IMR-90 (cell line): ENCODE measurements at regions not wholly inside any gene's neighbourhood (a gene's known extent, or its start where the extent isn't known, plus 50 kb on each side); places are given as distances from the start of the nearest gene placed in this dataset.

Source experiments
- ATAC-seq: fragments of 200-7000 bp; cut with Tn5 transposase; 2 replicates; pipeline ENCODE4 v1.9.1; 2020; ENCODE audit warnings: low read depth, mild to moderate bottlenecking, moderate library complexity
- BruUV-seq: library from RNA; stranded (reverse); fragments of 400-500 nt; replicated peaks from 2 replicates; lab custom pipeline; 2021; lab: Mats Ljungman, UMichigan
- CTCF ChIA-PET: fragments of 300-600 bp; formaldehyde crosslinking; extraction: SDS; loops from one replicate; lab custom pipeline; 2021; ENCODE audit warnings: antibody characterized with exemption; lab: Yijun Ruan, JAX
- POLR2A ChIA-PET: fragments of 300-600 bp; sonication (Branson Sonifier 250); formaldehyde crosslinking; loops from one replicate; lab custom pipeline; 2022; ENCODE audit warnings: antibody characterized with exemption; ENCODE audit not compliant: unreplicated experiment; lab: Charles Lee
- DNase-seq: peaks from one replicate; pipeline ENCODE4 v3.0.0; 2013
- H2AFZ ChIP-seq: replicated peaks from 2 replicates; pipeline ENCODE3; 2013; ENCODE audit warnings: low read length, mild to moderate bottlenecking; ENCODE audit not compliant: poor library complexity
- H2AK5ac ChIP-seq: 2 replicates; pipeline ENCODE4 v1.6.1; 2013; ENCODE audit warnings: low read depth, low read length, inconsistent platforms
- H2AK9ac ChIP-seq: replicated peaks from 2 replicates; pipeline ENCODE3; 2013; ENCODE audit warnings: mild to moderate bottlenecking, low read depth, low read length, moderate library complexity; ENCODE audit not compliant: poor library complexity
- H2BK120ac ChIP-seq: 2 replicates; pipeline ENCODE4 v1.6.1; 2013; ENCODE audit warnings: low read depth, low read length, inconsistent platforms
- H2BK15ac ChIP-seq: 3 replicates; pipeline ENCODE4 v1.6.1; 2013; ENCODE audit warnings: low read depth, low read length, inconsistent platforms
- H2BK20ac ChIP-seq: 2 replicates; pipeline ENCODE4 v1.6.1; 2013; ENCODE audit warnings: low read depth, mild to moderate bottlenecking, inconsistent platforms, low read length, moderate library complexity
- H2BK5ac ChIP-seq: 2 replicates; pipeline ENCODE4 v1.6.1; 2013; ENCODE audit warnings: mild to moderate bottlenecking, low read depth, low read length, inconsistent platforms; ENCODE audit not compliant: poor library complexity, severe bottlenecking
- H3K14ac ChIP-seq: replicated peaks from 2 replicates; pipeline ENCODE4 v1.6.1; 2013; ENCODE audit warnings: low read depth, low read length, inconsistent platforms
- H3K18ac ChIP-seq: 2 replicates; pipeline ENCODE4 v1.6.1; 2013; ENCODE audit warnings: low read depth, low read length, control low read depth
- H3K23ac ChIP-seq: 2 replicates; pipeline ENCODE4 v1.6.1; 2013; ENCODE audit warnings: low read depth, low read length, inconsistent platforms
- H3K27ac ChIP-seq: 2 replicates; pipeline ENCODE4 v1.5.1; 2013; ENCODE audit warnings: mild to moderate bottlenecking, control low read depth, low read length; ENCODE audit not compliant: insufficient read depth
- H3K27me3 ChIP-seq: 2 replicates; pipeline ENCODE4 v1.6.1; 2013; ENCODE audit warnings: low read length; ENCODE audit not compliant: control insufficient read depth, insufficient read depth
- H3K36me3 ChIP-seq: 2 replicates; pipeline ENCODE4 v1.6.1; 2013; ENCODE audit warnings: low read length, mixed read lengths; ENCODE audit not compliant: control insufficient read depth, insufficient read depth
- H3K4ac ChIP-seq: 2 replicates; pipeline ENCODE4 v1.6.1; 2013; ENCODE audit warnings: low read depth, low read length, inconsistent platforms
- H3K4me1 ChIP-seq: 2 replicates; pipeline ENCODE4 v1.6.1; 2013; ENCODE audit warnings: low read length, mixed read lengths; ENCODE audit not compliant: control insufficient read depth, insufficient read depth
- H3K4me2 ChIP-seq: 2 replicates; pipeline ENCODE4 v1.6.1; 2013; ENCODE audit warnings: low read depth, mild to moderate bottlenecking, control low read depth, low read length, moderate library complexity
- H3K4me3 ChIP-seq: 2 replicates; pipeline ENCODE4 v1.5.1; 2013; ENCODE audit warnings: low read depth, mild to moderate bottlenecking, control low read depth, low read length, moderate library complexity; ENCODE audit not compliant: insufficient read depth
- H3K56ac ChIP-seq: 2 replicates; pipeline ENCODE4 v1.6.1; 2013; ENCODE audit warnings: low read length, inconsistent platforms; ENCODE audit not compliant: insufficient read depth; ENCODE audit errors: extremely low read depth
- H3K79me1 ChIP-seq, 2 experiments: 2 replicates each; pipeline ENCODE4 v1.6.1; 2013; ENCODE audit warnings: low read length in 2 of 2, inconsistent platforms in 1 of 2, low read depth in 1 of 2
- H3K9ac ChIP-seq: 2 replicates; pipeline ENCODE4 v1.6.1; 2013; ENCODE audit warnings: low read depth, low read length, control low read depth
- H3K9me1 ChIP-seq: 2 replicates; pipeline ENCODE4 v1.6.1; 2013; ENCODE audit warnings: low read length, inconsistent platforms; ENCODE audit not compliant: insufficient read depth
- H3K9me3 ChIP-seq: 2 replicates; pipeline ENCODE4 v1.6.1; 2013; ENCODE audit warnings: low read length; ENCODE audit not compliant: control insufficient read depth, insufficient read depth
- H4K20me1 ChIP-seq: 2 replicates; pipeline ENCODE4 v1.6.1; 2013; ENCODE audit warnings: low read length, inconsistent platforms; ENCODE audit not compliant: insufficient read depth
- H4K5ac ChIP-seq: 2 replicates; pipeline ENCODE4 v1.6.1; 2013; ENCODE audit warnings: mild to moderate bottlenecking, low read depth, low read length, control low read depth
- H4K8ac ChIP-seq, 2 experiments: 2 replicates each; pipeline ENCODE4 v1.6.1; 2013; ENCODE audit warnings: low read depth in 2 of 2, low read length in 2 of 2, control low read depth in 1 of 2, inconsistent platforms in 1 of 2
- H4K91ac ChIP-seq: 2 replicates; pipeline ENCODE4 v1.6.1; 2013; ENCODE audit warnings: low read depth, low read length, inconsistent platforms; ENCODE audit not compliant: insufficient read depth
- BHLHE40 ChIP-seq: fragments of 150-350 bp; IDR thresholded peaks from 2 replicates; pipeline ENCODE4 v1.6.1; 2016; ENCODE audit warnings: mild to moderate bottlenecking, low read depth, low read length
- CEBPB ChIP-seq: IDR thresholded peaks from 2 replicates; pipeline ENCODE4 v1.6.1; 2012; ENCODE audit warnings: low read depth, low read length, improper control_type of control experiment
- CTCF ChIP-seq: conservative IDR thresholded peaks from 2 replicates; pipeline ENCODE4 v1.5.1; 2012; ENCODE audit warnings: mild to moderate bottlenecking, low read depth, low read length, improper control_type of control experiment
- ELK1 ChIP-seq: fragments of 150-350 bp; IDR thresholded peaks from 2 replicates; pipeline ENCODE4 v1.6.1; 2016; ENCODE audit warnings: low read depth, mild to moderate bottlenecking, low read length, moderate library complexity, borderline replicate concordance
- FOS ChIP-seq: fragments of 150-350 bp; IDR thresholded peaks from 2 replicates; pipeline ENCODE4 v1.6.1; 2016; ENCODE audit warnings: low read depth, low read length
- MAFK ChIP-seq: IDR thresholded peaks from 2 replicates; pipeline ENCODE4 v1.6.1; 2012; ENCODE audit warnings: low read depth, low read length, improper control_type of control experiment
- MAZ ChIP-seq: IDR thresholded peaks from 2 replicates; pipeline ENCODE4 v1.6.1; 2012; ENCODE audit warnings: low read depth, mild to moderate bottlenecking, low read length, improper control_type of control experiment, moderate library complexity, borderline replicate concordance
- POLR2A ChIP-seq: IDR thresholded peaks from 2 replicates; pipeline ENCODE4 v1.6.1; 2012; ENCODE audit warnings: mild to moderate bottlenecking, low read depth, low read length
- RAD21 ChIP-seq: IDR thresholded peaks from 2 replicates; pipeline ENCODE4 v1.6.1; 2012; ENCODE audit warnings: low read length, improper control_type of control experiment
- RCOR1 ChIP-seq: IDR thresholded peaks from 2 replicates; pipeline ENCODE4 v1.6.1; 2012; ENCODE audit warnings: mild to moderate bottlenecking, low read length, improper control_type of control experiment; ENCODE audit not compliant: insufficient replicate concordance
- USF2 ChIP-seq: fragments of 150-350 bp; IDR thresholded peaks from 2 replicates; pipeline ENCODE4 v1.6.1; 2017; ENCODE audit warnings: mild to moderate bottlenecking, antibody characterized with exemption, low read length, low read depth
- WGBS, 2 experiments: methylation state at CpG; one replicate each; pipeline versions ENCODE4 v1.1.5 to v1.1.7; 2013; ENCODE audit warnings: missing lambda C conversion rate in 2 of 2; ENCODE audit not compliant: insufficient read length in 1 of 2; ENCODE audit errors: extremely low coverage in 2 of 2; 5-methylcytosine and 5-hydroxymethylcytosine counted together
- dilution Hi-C: fragments of 300-500 bp; cut with HindIII; formaldehyde crosslinking; loops from one replicate; pipeline ENCODE4 v1.14.3; 2018; ENCODE audit warnings: low sequenced_read_pairs; ENCODE audit not compliant: unreplicated experiment
- in situ Hi-C: fragments of 300-500 bp; cut with MboI; formaldehyde crosslinking; loops from 3 replicates; pipeline ENCODE4 v1.14.3; 2019; ENCODE audit warnings: low sequenced_read_pairs, inconsistent platforms, mixed read lengths
- intact Hi-C: fragments of 100-400 bp; cut with micrococcal nuclease; formaldehyde crosslinking; loops from 2 replicates; pipeline ENCODE4 v1.10.0; 2022

GRCh38 chr20:3297079-3297378 lies 58.0 kb upstream of the SLC4A11 start:
- no peak overlapping the region for H2AK5ac ChIP-seq
- POLR2A ChIA-PET: no interaction called here
- H3K4me1 ChIP-seq: no peaks in the 10 kb centered on the region
- no peak overlapping the region for H2BK120ac ChIP-seq
- H3K79me1 ChIP-seq: no peaks in the 10 kb centered on the region
- H3K4me3 ChIP-seq: no peak overlapping the region
- H4K8ac ChIP-seq: no peak overlapping the region
- H2AFZ ChIP-seq: no peak overlapping the region
- H3K27me3 ChIP-seq: no peaks in the 10 kb centered on the region
- H3K9me3 ChIP-seq: no peaks in the 10 kb centered on the region
- H4K91ac ChIP-seq: no peak overlapping the region
- no peak overlapping the region for H3K4me2 ChIP-seq
- no TSS peak for BruUV-seq
- H3K9ac ChIP-seq: no peak overlapping the region
- H3K18ac ChIP-seq: no peak overlapping the region
- H3K9me1 ChIP-seq: peaks cover 3% of the 10 kb centered on the region; the same call in 1 of the 2 replicates
- H3K56ac ChIP-seq: no peak overlapping the region
- dilution Hi-C loops: no loop called here
- no peak overlapping the region for H2BK5ac ChIP-seq
- no peak overlapping the region for H2BK20ac ChIP-seq
- H2BK15ac ChIP-seq: no peak overlapping the region
- H3K36me3 ChIP-seq: peaks cover 35% of the 10 kb centered on the region
- no peaks in the 10 kb centered on the region for H4K20me1 ChIP-seq
- no peak overlapping the region for H3K14ac ChIP-seq
- ATAC-seq (no peak), DNase-seq (no peak)
- in situ Hi-C loops: no loop called here
- H4K5ac ChIP-seq: no peak overlapping the region
- H3K4ac ChIP-seq: no peak overlapping the region
- no peak overlapping the region for H3K23ac ChIP-seq
- CTCF ChIA-PET: no interaction called here
- H2AK9ac ChIP-seq: peak overlapping the region; percentile 70
- intact Hi-C loops: no loop called here
- no peak overlapping the region for H3K27ac ChIP-seq
- WGBS, 2 experiments: no CpG with 5 or more reads among the region's 3 CpGs
- no peak for TF ChIP-seq CEBPB
- TF ChIP-seq BHLHE40: no peak
- no peak for TF ChIP-seq FOS
- no peak for TF ChIP-seq MAZ
- TF ChIP-seq USF2: no peak
- no peak for TF ChIP-seq POLR2A
- no peak for TF ChIP-seq RAD21
- TF ChIP-seq MAFK: no peak
- no peak for TF ChIP-seq RCOR1
- no peak for TF ChIP-seq ELK1
- TF ChIP-seq CTCF: no peak
